ENCODE measurements at regions not wholly inside any gene's neighbourhood (a gene's known extent, or its start where the extent isn't known, plus 50 kb on each side); places are given as distances from the start of the nearest gene placed in this dataset.

DNA sequence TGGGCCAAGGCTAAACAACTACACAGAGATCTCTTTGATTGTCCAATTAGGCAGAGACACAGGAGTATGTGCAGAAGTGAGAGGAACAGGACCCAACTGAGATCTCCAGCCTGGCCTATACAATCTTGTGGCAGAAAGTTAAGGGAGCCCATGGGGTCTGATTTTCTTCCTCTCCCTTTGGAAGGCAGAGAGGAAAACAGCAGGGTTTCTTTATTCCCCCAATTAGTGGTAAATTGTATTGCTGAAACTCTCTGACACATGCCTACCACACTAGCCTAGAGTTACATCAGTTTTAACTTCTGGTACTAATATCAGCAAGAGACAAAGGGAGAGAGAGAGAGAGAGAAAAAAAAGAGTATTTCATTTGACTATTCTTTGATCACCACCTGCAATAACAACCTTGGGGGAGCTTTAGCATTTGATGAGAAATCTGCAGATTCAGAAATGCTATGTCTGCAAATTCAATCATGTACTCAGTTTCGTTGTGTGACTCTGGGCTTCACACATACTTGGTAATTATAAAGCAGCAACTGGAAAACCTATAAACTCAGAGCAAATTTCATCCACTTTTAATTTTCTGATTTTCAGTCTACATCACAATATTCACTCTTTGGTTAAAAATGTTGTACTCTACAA lies 260.3 kb upstream of the SPTLC3 start:
- no peak for TF ChIP-seq EZH2phosphoT487 (IDR thresholded peaks at IDR 0.05; ENCODE audit: borderline replicate concordance, low read length)
- TF ChIP-seq, protein P1, sequence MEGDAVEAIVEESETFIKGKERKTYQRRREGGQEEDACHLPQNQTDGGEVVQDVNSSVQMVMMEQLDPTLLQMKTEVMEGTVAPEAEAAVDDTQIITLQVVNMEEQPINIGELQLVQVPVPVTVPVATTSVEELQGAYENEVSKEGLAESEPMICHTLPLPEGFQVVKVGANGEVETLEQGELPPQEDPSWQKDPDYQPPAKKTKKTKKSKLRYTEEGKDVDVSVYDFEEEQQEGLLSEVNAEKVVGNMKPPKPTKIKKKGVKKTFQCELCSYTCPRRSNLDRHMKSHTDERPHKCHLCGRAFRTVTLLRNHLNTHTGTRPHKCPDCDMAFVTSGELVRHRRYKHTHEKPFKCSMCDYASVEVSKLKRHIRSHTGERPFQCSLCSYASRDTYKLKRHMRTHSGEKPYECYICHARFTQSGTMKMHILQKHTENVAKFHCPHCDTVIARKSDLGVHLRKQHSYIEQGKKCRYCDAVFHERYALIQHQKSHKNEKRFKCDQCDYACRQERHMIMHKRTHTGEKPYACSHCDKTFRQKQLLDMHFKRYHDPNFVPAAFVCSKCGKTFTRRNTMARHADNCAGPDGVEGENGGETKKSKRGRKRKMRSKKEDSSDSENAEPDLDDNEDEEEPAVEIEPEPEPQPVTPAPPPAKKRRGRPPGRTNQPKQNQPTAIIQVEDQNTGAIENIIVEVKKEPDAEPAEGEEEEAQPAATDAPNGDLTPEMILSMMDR (conservative IDR thresholded peaks at IDR 0.05; ENCODE audit: low read depth, low read length): no peak

Measured in PC-3 (cell line).